Activated CD8-positive, alpha-beta memory T cell treated with anti-CD3 and anti-CD28 coated beads, Interleukin-2, amount 50 U/mL, for 1 hour (primary cell): ENCODE measurements at regions not wholly inside any gene's neighbourhood (a gene's known extent, or its start where the extent isn't known, plus 50 kb on each side); places are given as distances from the start of the nearest gene placed in this dataset.
A peak's percentile ranks its signal among the peaks of the same experiment; 100 is the strongest.

Experiments used
- DNase-seq: peaks from one replicate; pipeline ENCODE4 v3.0.0-alpha.2; 2020; ENCODE audit errors: extremely low read depth

- DNase-seq: no peak
Measured at GRCh38 chr9:74205056-74205455, 292.1 kb upstream of the RORB start.

DNA sequence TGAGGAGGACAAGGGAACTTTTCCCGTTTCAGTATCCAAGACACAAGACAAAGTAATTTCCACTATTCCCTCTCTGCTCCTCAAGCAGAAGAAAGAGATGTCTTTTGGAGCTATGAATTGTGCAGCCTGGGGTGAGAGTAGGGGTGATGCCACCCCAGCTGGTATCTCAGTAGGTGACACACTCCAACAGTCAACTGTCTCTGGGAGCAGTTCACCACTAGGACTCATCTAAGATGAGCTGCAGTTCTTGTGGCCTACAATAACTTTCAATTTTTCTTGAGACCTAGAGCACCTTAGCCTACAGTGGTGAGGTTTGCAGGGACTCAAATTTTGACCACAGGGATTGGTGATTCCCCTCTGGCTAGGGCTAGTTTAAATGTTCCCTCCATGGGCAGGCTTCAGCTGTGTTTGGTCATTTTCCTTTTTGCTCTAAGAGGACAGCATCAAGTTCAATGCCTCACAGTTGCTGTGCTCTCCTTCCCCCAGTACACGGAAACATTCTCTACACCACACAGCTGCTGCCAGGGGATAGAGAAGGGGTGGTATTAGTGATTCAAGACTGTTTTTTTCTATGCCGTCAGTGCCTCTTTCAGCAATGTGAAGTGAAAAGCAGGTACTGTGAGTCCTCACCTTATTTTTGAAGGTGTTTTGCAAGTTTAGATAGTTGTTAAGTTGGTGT is 278.6 kb upstream of the RORB start:
- no peak for DNase-seq

DNA sequence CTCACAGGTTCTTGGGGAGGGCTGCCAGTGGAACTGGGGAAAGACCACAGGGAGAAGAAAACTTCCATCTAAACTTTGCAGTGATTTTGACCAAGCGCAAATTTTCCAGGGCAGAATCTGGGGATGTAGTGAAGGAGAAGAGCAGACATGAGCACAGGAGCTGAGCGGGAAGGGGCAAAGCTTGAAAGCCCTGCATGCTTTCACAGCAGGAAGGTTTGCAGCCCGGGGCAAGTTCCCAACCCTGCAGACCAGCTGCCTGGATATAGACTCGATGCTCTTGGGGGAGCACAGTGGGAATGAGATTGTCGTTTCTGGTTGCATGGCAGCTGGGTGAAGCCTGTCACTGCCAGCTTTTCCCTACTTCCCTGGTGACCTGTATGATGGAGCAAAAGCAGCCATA is 276.8 kb upstream of the RORB start:
- DNase-seq: no peak

DNA sequence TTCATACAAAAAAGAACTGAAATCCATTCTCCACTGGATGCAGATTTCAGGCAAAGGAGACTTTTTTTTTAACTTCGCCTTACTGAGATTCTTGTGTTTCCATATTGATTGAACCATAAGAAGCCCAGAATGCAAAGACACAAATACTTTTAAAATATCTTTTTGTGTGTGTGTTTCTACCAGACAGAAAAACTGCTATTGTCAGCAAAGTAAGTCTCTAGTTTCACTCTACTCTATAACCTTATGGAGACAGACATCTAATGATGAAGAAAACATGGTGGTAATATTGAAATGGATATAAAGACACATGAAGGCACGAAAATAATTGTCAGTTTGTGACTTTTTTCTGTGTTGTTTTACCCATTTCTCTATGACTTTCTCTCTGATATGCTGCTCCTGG is 260.3 kb upstream of the RORB start:
- DNase-seq: no peak

GRCh38 chr9:74245866-74246497 is 251.2 kb upstream of the RORB start:
- no peak for DNase-seq

DNA sequence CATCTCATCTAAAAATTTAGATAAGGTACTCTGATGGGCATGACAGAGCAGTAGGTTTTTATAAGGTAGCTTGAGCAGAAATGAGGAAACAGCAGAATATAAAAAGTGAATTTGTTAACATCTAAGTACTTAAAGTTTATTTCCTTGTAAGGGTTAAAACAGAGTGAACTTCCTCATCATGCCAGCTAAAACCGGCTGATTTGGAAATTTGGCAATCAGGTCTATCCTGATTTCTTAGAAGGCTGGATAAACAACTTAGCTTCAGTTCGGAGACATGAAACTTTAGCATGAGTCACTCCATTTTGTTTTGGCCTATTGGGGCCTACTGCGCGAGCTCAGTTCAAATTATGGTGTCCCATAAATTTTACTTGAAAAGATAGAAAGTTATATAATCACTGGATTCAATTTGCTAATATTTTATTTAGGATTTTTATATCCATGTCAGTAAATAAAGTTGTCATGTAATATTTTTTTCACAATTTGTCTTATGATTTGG is 241.6 kb upstream of the RORB start:
- DNase-seq: no peak

DNA sequence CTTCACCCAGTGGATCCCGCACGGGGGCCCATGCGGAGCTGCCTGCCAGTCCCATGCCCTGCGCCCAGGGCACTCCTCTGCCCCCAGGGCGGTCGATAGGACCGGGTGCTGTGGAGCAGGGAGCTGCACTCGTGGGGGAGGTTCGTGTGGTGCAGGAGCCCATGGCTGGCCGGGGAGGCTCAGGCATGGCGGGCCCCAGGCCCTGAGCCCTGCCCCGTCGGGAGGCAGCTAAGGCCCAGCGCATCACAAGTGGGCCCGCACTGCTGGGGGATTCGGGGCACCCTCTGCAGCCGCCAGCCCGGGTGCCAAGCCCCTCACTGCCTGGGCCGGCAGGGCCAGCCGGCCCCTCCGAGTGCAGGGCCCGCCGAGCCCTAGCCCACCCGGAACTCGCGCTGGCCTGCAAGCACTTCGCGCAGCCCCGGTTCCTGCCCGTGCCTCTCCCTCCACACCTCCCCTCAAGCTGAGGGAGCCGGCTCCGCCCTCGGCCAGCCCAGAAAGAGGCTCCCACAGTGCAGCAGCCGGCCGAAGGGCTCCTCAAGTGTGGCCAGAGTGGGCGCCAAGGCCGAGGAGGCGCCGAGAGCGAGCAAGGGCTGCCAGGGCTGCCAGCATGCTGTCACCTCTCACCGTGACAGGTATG is 221.1 kb upstream of the RORB start:
- no peak for DNase-seq

- peak; percentile 1 for DNase-seq
Measured at GRCh38 chr9:74277532-74277931, 219.6 kb upstream of the RORB start.

GRCh38 chr9:74281674-74282073 is 215.5 kb upstream of the RORB start:
- DNase-seq: no peak

DNA sequence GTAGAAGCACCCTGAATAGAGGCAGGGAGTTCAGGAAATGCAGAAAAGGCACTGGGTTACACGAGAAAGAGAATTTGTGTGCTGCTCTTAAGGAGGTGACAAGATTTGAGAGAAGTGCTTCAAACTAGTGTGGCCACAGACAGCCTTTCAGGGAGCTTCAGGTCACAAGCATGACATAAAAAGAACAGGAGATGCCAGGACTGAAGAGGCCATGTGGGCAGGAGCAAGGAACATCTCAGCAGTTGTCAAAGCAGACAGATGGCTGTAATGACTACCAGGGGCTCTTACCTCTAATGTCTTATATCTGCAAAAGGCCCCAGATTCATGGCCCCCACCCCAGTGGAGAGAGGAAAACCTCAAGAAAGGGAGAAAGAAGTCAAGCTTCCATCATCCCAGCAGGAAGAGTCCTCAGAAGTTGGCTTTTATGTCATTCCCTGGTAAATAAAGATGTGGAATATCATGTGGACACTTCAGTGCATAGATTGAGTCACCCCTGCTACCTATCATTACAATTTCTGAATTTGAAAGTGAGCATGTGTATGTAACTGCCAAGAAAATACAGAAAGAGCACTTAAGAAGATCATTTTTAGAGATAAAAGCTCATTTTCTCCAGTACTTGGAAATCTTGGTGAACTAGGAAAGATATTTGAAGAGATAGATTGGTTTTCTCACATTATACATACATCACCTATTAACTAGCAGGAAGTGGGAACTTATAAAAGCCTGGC is 214.4 kb upstream of the RORB start:
- no peak for DNase-seq

DNA sequence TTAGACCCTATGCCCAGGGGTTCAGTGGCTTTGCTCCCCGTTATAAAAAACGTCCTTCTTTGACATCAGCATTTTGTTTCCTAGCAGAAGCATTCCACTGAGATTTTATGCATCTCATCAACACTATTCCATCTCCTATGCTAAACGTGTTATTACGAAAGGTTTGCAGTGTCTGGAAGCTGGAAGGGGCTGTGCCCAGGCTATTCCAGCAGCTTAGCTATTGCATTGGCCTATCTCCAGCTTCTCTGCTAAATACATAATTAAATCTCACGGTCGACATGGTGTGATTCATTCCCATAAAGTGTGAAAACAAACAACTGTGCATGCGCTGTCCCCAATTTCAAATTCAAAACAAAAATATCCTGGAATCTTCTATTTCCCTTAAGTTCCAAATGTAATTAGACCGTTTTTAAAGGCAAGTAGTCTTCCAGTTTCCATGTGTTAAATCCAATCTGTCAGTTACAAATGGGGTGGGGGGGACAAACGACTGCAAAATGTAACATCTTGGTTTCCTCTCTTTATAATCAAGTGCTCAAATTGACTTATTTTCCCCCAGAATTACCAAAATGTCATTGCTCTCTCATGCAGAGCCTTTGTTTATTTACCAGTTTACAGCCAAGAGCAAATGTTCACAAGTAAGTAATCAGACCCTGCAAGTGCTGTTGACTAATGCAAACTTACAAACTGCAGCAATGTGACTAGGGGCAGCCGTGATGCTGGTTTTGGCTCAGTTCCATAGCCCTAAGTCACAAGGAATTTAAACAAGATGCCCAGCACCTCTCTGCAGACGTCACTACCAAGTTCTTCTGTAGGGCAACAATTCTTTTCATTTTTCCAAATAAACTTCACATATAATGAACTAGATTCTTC is 212.3 kb upstream of the RORB start:
- DNase-seq: no peak

DNA sequence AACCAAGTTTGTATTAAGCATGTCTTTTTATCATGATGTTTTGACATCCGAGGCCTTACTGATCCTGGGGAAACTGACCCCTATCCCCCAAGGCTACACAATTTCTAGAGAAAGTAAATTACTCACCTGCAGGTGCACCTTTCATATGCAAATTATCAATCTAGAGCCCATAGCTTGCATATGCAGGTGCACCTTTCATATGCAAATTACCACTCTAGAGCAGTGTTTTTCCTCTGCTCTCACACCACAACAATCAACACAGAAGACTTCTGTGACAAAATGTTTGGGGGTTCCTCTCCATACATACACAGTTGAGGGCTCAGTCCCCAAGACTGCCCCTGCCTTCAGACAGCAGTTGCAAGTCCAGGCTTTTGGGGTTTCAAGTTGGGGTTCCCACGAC is 203.7 kb upstream of the RORB start:
- no peak for DNase-seq

- no peak for DNase-seq
Measured at GRCh38 chr9:74303945-74304344, 193.2 kb upstream of the RORB start.

DNA sequence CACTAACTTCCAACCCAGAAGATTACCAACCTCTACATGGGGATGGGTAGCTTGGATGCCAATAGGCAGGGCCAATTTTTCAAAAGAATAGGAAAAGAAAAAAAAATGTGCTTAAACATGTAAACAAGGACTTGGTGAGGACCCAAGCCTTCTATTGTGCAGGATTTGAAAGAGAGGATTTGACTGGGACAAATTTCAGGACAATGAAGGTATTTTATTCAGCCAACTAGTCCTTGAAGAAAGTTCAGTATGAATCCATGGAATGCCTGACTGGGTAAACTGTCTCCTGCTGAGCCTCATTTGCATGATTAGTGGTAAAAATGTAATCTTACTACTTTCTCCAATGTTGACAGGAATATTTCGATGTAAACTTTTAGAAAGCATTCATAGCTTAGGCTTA is 192.5 kb upstream of the RORB start:
- DNase-seq: no peak

DNA sequence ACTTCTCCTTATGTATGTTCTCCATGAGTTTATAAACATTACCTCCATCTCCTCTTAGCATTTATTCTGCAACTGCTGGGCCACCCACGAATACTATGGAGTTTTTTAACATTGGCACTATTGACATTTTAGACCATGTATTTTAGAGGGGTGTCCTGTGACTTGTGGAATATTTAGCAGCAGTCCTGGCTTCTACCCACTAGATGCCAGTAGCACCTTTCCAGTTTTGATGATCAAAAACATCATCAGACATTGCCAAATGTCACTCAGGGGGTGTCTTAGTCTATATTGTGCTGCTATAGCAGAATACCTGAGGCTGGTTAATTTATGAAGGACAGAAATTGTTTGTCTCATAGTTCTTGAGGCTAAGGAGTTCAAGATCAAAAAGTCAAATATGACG is 187.5 kb upstream of the RORB start:
- DNase-seq: no peak

DNA sequence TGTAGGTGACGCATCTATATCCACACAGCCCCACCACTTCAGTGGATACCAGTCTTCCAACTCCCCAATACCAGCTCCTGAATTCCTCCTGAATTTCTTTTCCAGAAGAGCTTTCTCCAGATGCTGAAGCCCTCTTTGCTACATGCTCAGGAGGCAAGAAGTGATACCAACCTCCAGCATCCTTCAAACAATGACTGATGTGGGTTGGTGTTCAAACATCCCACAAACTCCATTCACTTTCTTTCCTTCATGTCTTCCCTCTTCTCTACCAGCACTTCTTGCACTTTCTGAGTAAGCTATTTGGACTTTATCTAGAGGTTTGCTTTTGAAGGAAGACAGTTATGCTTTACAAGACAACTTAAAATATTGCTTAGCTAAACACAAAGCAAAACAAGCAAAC is 179.9 kb upstream of the RORB start:
- DNase-seq: no peak

DNA sequence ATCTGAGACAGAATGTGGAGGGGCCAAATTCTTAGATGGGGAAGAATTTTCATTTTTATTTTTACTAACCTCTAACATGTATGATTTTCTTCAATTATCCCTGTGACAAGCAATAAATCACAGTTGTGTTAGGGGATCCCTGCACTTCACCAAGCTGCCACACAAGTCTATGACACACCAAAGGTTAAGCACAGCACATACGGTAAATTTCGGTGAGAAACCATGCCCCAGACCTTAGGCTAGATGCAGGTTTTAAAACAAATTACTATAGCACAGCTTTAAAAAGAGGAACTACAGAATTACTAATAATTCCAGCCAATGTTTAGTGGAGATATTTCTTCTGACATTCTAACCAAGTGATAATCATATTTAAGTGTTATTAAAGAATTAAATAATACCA is 175.7 kb upstream of the RORB start:
- no peak for DNase-seq

- no peak for DNase-seq
Measured at GRCh38 chr9:74322661-74323314, 174.3 kb upstream of the RORB start.

DNA sequence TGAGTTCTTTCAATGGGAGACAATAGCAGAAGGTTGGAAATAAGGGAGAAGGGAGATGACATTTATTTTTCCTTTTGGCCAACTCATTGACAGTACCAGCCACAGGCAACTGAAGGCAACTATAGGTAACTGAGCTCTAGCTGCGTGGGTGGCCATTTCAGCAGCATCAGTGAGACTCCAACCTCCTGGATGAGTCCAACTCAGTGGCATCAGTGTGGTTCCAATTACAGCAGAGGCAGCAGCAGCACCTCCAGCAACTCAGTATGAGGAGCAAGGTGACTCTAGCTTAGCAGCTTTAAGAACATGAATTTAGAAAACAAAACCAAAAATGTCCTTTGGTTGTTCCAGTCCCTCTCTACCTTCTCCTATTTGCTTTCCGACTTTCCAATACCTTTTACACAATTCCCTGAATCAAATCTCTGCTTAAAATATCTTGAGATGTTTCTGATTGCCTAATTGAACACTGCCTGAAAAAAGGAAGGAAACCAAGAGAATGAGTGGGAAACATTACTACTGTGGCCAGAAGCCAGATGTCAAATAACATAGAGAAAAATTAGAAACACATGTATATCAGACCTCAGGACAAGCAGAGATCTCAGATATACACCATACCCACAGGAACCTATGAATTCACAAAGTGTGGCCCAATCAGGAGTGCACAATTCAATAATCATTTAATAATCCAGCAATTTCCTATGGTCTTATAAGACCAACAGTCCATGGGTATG is 166.5 kb upstream of the RORB start:
- DNase-seq: no peak

- DNase-seq: no peak
Measured at GRCh38 chr9:74331607-74332006, 165.5 kb upstream of the RORB start.
